Lung microvascular endothelial cell (primary cell): ENCODE measurements at regions not wholly inside any gene's neighbourhood (a gene's known extent, or its start where the extent isn't known, plus 50 kb on each side); places are given as distances from the start of the nearest gene placed in this dataset.
A peak's percentile ranks its signal among the peaks of the same experiment; 100 is the strongest.

ENCODE experiments used
- DNase-seq, 2 donors: peaks; one replicate each; pipeline versions ENCODE4 v3.0.0 to v3.0.0-alpha.2; 2010; ENCODE audit warnings: low read depth in 2 of 2

- no peak for DNase-seq
Measured at GRCh38 chr10:118108194-118109026, 61.7 kb upstream of the RAB11FIP2 start.

- DNase-seq: no peak
Measured at GRCh38 chr10:118107541-118107940, 60.8 kb upstream of the RAB11FIP2 start.

DNA sequence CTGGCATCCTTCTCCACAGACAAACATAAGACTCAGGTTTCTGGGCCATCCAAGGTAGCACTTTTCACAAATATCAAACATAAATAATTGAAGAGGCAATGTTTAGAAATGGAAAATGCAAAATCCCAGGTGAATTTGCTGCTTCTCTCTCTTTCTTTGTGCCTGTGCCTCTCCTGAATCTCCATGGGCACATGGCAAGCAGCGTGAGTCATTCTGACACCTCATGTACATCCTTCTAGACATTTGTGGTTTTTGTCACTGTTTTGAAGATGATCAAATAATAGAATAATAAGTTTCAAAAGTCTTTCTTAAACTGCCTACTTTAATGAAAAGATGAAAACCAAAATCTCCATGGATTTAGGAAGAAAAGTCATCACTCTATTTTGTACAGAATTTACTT, 60.3 kb upstream of the RAB11FIP2 start:
- DNase-seq: no peak

DNA sequence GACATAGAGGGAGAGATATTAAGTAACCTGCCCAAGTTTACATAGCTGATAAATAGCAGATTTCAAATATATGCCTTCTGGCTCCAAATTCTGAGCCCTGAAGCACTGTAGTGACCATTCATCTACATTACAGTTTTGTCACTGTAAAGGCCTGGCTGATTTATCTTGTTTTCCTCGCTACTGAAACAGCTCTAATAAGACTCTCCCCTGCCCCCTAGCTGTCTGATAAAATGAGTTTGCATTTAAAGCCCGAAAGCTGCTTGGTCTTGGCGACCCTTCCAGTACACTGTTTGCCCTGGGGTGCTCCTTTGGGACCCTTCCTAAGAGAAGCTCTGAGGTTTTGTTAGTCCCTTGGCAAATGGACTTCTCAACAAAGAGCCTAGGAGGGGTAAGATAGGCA, 59.7 kb upstream of the RAB11FIP2 start:
- peak; percentile 31 to 69 for DNase-seq

- DNase-seq: no peak
Measured at GRCh38 chr10:118102121-118102520, 55.4 kb upstream of the RAB11FIP2 start.

DNA sequence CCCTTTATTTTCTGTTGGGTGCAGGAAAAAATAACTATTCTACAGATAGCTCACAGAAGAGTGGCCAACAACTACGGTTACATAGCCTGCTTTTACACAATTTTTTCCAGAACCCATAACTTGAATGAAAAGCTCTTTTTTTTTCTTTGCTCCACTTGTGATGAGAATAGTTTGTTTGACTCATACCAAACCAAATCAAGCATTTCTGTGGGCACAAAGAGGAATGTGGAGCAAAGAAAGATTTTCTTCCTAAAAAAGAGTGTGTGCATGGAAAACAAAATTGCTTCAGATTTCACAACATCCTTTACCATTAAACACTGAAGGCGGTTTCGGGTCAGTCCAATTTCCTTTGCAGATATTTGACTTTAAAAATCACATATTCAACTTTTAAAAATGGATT, 54.8 kb upstream of the RAB11FIP2 start:
- DNase-seq: no peak
